Tibial artery (tissue), 4 donors: ENCODE measurements at regions not wholly inside any gene's neighbourhood (a gene's known extent, or its start where the extent isn't known, plus 50 kb on each side); places are given as distances from the start of the nearest gene placed in this dataset.

Experiments used
- DNase-seq, 2 donors: peaks; one replicate each; pipeline ENCODE4 v3.0.0-alpha.2; 2019
- H3K27ac ChIP-seq, 2 donors: fragments of 200-600 bp; sonication (generic) in 1 of 2; 1 replicate in 1 of 2; 2 replicates in 1 of 2; pipeline ENCODE4 v1.5.1; 2018 to 2019; ENCODE audit warnings: mild to moderate bottlenecking in 1 of 2
- H3K27me3 ChIP-seq, 2 donors: fragments of 200-600 bp; sonication (generic) in 1 of 2; one replicate each; pipeline versions ENCODE4 v1.5.1 to v1.6.0; 2016 to 2019
- H3K36me3 ChIP-seq, 3 donors: fragments of 200-600 bp; sonication (generic) in 2 of 3; one replicate each; pipeline ENCODE4 v1.5.1; 2016 to 2019; ENCODE audit warnings: mild to moderate bottlenecking in 2 of 3
- H3K4me1 ChIP-seq, 4 donors: fragments of 200-600 bp; sonication (generic) in 2 of 4; 1 replicate in 3 of 4; 2 replicates in 1 of 4; pipeline ENCODE4 v1.5.1; 2016 to 2019
- H3K4me3 ChIP-seq, 2 donors: fragments of 200-600 bp; sonication (generic) in 1 of 2; 1 replicate in 1 of 2; 2 replicates in 1 of 2; pipeline ENCODE4 v1.5.1; 2018 to 2019; ENCODE audit warnings: mild to moderate bottlenecking in 2 of 2
- H3K9me3 ChIP-seq, 3 donors: fragments of 200-600 bp; sonication (generic) in 1 of 3; one replicate each; pipeline ENCODE4 v1.5.1; 2016 to 2019
- intact Hi-C: fragments of 100-400 bp; cut with DNase I; formaldehyde crosslinking; loops from one replicate; pipeline ENCODE4 v1.15.0; 2023; ENCODE audit warnings: low total_unique reads
- TF ChIP-seq, protein P1 (sequence below), 2 experiments: fragments of 200-600 bp in 1 of 2; fragments of 450-650 bp in 1 of 2; IDR thresholded peaks; one replicate each; pipeline ENCODE4 v1.5.1; 2017 to 2019; ENCODE audit warnings: antibody characterized with exemption in 2 of 2, mild to moderate bottlenecking in 1 of 2, moderate library complexity in 1 of 2

DNA sequence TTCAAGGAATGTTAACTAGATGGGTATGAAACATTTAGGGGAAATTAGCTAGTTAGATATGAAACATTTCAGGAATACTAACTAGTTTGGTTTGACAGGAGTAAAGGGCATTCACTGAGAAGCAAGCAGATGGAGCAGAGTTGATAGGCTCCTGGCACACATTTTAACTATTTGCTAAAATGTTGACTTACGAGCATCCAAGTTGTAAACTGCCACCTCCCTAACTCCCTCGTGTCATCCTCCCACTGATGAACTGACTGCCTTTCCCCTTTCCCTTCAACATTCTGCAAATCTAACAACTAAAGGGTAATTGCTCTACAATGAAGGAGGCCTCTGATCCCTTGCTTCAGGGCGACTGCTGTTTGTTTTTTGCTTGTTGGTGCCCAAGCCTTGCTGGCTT, 580.4 kb upstream of the FAM98A start:
- TF ChIP-seq, protein P1, sequence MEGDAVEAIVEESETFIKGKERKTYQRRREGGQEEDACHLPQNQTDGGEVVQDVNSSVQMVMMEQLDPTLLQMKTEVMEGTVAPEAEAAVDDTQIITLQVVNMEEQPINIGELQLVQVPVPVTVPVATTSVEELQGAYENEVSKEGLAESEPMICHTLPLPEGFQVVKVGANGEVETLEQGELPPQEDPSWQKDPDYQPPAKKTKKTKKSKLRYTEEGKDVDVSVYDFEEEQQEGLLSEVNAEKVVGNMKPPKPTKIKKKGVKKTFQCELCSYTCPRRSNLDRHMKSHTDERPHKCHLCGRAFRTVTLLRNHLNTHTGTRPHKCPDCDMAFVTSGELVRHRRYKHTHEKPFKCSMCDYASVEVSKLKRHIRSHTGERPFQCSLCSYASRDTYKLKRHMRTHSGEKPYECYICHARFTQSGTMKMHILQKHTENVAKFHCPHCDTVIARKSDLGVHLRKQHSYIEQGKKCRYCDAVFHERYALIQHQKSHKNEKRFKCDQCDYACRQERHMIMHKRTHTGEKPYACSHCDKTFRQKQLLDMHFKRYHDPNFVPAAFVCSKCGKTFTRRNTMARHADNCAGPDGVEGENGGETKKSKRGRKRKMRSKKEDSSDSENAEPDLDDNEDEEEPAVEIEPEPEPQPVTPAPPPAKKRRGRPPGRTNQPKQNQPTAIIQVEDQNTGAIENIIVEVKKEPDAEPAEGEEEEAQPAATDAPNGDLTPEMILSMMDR (IDR thresholded peaks at IDR 0.05), result no peak
- intact Hi-C loops, result no loop called here

DNA sequence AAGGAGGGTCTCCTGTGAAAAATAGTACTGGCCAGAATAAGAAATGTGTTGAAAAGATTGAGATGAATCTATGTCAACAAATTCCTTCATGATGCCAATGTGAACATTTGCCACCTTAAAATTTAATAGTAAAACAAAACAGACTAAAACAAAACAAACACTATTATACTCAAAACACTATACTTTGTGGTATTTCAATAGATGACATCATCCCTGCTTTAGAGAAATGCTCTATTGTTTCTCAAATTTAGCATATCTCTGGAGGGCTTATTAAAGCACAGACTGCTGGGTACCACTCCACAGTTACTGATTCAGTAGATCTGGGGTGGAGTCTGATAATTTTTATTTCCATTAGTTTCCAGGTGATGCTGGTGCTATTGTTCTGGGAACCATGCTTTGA, 579.4 kb upstream of the FAM98A start:
- TF ChIP-seq, protein P1 (IDR thresholded peaks at IDR 0.05), result no peak
- intact Hi-C loops, result no loop called here
- Histone ChIP-seq H3K27me3 (no peaks in the 10 kb centered on the region), H3K36me3 (no peaks in the 10 kb centered on the region), H3K4me3 (no peak overlapping the region), H3K27ac (no peak overlapping the region), H3K9me3 (no peaks in the 10 kb centered on the region), H3K4me1 (no peaks in the 10 kb centered on the region)
- DNase-seq, result no peak

More for the DNA sequence above, 580.4 kb upstream of the FAM98A start:
- Histone ChIP-seq H3K27ac (no peak overlapping the region), H3K27me3 (no peaks in the 10 kb centered on the region), H3K9me3 (no peaks in the 10 kb centered on the region), H3K4me1 (no peaks in the 10 kb centered on the region), H3K4me3 (no peak overlapping the region), H3K36me3 (no peaks in the 10 kb centered on the region)
- no peak for DNase-seq

DNA sequence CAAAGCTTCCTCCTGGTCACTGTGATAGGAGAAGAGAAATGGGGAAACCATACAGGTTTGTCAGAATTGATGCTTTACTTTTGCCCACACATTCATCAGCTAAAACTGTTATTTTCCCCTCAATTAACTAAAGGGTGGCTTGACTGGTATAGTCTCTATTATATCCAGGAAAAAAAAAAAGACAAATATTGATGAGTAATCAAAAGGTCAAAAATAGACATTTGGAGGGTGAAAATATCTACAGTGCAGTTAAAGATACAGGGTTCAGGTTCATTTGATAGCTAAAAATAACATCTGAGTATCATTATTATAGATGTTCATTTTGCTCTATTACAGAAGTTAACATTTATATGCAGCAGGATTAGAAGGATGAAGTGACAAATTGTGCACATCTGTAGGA, 577.6 kb upstream of the FAM98A start:
- Histone ChIP-seq H3K36me3 (no peaks in the 10 kb centered on the region), H3K9me3 (no peaks in the 10 kb centered on the region), H3K27ac (no peak overlapping the region), H3K27me3 (no peaks in the 10 kb centered on the region), H3K4me3 (no peak overlapping the region), H3K4me1 (no peaks in the 10 kb centered on the region)
- no peak for DNase-seq
- intact Hi-C loops, result no loop called here
- TF ChIP-seq, protein P1 (IDR thresholded peaks at IDR 0.05), result no peak

DNA sequence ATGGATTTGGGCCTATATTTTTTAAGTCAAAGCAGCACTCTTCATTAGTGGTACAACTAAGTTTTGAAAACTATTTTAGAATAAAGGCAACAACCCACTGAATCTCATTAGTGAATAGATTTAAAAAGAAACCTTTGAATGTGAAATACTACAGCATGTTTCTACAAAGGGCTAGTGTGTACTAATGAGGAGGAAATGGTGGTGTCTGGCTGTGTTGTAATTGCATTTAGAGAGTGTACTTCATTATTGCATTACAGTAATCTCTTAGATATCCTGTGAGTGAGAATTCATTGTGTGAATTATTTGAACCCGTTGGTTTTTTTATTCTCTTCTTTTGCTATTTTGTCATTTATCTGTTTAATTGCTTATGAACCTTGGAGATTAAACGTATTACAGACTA, 575.4 kb upstream of the FAM98A start:
- H3K9me3 ChIP-seq, result no peaks in the 10 kb centered on the region
- H3K36me3 ChIP-seq, result no peaks in the 10 kb centered on the region
- DNase-seq, result no peak
- no peak overlapping the region for H3K4me3 ChIP-seq
- H3K4me1 ChIP-seq, result no peaks in the 10 kb centered on the region
- intact Hi-C loops, result no loop called here
- no peaks in the 10 kb centered on the region for H3K27me3 ChIP-seq
- H3K27ac ChIP-seq, result no peak overlapping the region
- TF ChIP-seq, protein P1 (IDR thresholded peaks at IDR 0.05), result no peak

DNA sequence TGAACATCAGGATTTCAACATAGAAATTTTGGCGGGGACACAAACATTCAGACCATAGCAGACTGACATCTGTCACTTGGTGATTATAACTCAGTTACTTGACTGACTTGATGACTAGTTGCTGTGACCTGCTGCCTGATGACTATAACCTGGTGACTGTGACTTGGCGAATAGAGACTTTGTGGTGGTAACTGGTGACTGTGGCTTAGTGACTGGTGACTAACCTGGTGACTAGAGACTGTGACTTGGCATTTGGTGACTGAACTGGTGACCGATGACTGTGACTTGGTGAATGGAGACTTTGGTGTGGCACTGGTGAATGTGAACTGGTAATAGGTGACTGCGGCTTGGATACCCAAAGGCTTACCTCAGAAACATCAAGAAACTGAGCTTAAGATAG, 563.1 kb upstream of the FAM98A start:
- Histone ChIP-seq H3K27ac (no peak overlapping the region), H3K4me3 (no peak overlapping the region), H3K9me3 (no peaks in the 10 kb centered on the region), H3K27me3 (no peaks in the 10 kb centered on the region), H3K36me3 (no peaks in the 10 kb centered on the region), H3K4me1 (no peaks in the 10 kb centered on the region)
- TF ChIP-seq, protein P1 (IDR thresholded peaks at IDR 0.05), result no peak
- no peak for DNase-seq
- intact Hi-C loops, result no loop called here

DNA sequence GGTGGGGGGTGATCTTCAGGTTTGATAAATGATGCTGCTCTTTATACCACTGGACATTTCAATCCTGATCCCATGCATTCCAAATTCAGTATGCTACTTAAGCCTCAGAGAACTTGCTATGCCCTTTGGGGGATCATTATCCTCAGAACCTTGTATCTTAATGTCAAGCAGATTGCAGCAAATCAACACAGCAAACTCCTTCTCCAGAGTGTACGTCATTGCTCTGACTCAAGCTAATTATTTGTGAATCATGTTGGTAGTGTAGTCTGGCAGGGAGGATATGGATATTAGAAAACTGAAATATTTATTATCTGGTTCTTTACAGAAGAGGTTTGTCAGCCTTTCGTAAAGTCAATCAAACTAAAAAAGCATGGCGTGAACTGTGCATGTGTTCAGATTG, 562.5 kb upstream of the FAM98A start:
- Histone ChIP-seq H3K4me1 (no peaks in the 10 kb centered on the region), H3K27me3 (no peaks in the 10 kb centered on the region), H3K9me3 (no peaks in the 10 kb centered on the region), H3K4me3 (no peak overlapping the region), H3K36me3 (no peaks in the 10 kb centered on the region), H3K27ac (no peak overlapping the region)
- DNase-seq, result no peak
- TF ChIP-seq, protein P1 (IDR thresholded peaks at IDR 0.05), result no peak
- intact Hi-C loops, result no loop called here
